NCI-H128 (cell line): ENCODE measurements at regions not wholly inside any gene's neighbourhood (a gene's known extent, or its start where the extent isn't known, plus 50 kb on each side); places are given as distances from the start of the nearest gene placed in this dataset.
"Not testable (repeated sequence)": the region's sequence is repeated elsewhere in the genome, so short reads cannot be mapped to it uniquely, and the experiment has no call there.

Experiments used
- DNase-seq: peaks from one replicate; lab custom pipeline; 2025; ENCODE audit not compliant: unreplicated experiment; lab: John Stamatoyannopoulos, UW

DNA sequence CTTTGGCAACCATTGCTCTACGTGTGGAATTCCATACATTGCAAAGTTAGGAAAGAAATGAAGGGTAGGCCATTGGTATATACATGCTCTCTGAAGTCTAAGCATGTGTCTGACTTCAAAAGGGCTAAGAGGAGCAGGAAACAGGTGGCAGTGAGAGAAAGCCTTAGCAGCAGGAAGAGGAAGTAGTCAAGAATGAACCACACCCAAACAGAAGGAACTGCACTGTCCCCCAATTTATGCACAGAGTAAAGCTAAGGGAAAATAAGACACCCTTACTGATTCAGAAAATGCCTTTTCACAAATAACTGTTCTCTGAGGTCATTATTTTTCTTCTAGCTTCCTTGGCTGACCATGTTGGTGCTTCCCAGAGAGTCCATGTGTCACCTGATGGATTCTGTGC lies 575.4 kb downstream of the NTRK3 start:
- no peak for DNase-seq

GRCh38 chr15:87680208-87680607 lies 576.3 kb downstream of the NTRK3 start:
- DNase-seq = no peak

DNA sequence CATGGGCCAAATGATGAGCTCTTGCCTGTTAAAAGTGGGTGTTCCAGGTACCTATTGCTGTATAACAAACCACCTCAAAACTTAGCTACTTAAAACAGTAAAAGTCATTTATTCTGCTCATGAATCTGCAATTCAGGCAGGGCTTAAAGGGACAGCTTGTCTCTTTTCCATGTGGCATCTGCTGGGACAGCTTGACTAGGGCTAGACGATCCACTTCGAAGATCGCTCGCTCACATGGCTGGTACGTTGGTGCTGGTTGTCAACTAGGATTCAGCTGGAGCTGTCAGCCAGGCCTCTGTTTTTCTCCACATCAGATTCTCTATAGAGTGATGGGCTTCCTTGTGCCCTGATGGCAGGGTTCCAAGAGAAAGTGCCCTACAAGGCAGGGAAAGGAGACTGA lies 581.3 kb downstream of the NTRK3 start:
- no peak for DNase-seq

- no peak for DNase-seq
Observed at GRCh38 chr15:87672309-87673288, 583.9 kb downstream of the NTRK3 start.

- no peak for DNase-seq
Observed at GRCh38 chr15:87671289-87671688, 585.2 kb downstream of the NTRK3 start.

GRCh38 chr15:87669846-87670245 lies 586.7 kb downstream of the NTRK3 start:
- no peak for DNase-seq

DNA sequence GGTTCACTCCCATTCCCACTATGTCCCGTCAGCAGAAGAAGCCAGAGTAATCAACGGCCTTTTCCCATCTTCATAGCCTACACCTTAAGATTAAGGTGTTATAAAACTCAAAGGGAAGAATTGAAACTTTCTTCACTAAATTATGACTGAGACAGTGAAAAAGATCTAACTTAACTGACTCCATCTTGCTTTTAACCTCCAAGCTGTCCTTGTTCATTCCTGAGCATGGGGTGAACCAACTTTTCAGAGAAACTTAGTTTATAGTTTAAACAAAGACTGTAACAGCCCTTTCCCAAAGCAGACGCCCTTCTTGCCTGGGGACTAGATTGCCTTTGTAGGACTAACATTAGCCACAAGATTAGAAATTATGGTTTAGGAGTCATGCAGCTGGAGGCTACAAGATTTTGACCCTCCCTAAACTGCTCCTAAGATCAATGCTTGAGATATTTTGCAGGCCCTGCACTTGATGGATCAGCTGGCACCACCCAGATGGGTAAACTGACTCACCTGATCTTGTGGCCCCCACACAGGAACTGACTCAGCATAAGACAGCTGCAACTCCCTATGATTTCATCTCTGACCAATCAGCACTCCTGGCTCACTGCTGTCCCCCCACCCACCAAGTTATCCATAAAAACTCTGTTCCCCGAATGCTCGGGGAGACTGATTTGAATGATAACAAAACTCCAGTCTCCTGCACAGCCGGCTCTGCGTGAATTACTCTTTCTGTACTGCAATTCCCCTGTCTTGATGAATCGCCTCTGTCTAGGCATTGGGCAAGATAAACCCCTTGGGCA lies 587.6 kb downstream of the NTRK3 start:
- DNase-seq = not testable (repeated sequence)

DNA sequence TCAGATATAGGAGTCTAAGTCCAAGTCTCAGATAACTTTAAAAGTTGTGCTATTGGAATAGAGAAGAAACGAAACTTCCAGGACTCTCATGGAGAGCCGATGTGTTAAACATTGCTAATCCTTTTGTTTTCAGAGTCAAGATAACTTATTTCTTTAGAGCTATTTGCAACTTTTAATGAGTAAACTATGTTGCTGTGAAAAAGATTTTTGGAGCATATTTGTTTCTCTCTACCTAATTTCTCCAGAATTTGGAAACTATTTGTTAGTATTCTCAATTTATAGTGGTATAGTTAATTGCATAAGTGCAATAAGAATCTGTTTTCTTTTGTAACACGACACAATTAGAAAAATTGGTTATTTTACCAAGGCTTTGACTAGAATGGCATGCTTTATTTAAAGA lies 588.9 kb downstream of the NTRK3 start:
- no peak for DNase-seq

DNA sequence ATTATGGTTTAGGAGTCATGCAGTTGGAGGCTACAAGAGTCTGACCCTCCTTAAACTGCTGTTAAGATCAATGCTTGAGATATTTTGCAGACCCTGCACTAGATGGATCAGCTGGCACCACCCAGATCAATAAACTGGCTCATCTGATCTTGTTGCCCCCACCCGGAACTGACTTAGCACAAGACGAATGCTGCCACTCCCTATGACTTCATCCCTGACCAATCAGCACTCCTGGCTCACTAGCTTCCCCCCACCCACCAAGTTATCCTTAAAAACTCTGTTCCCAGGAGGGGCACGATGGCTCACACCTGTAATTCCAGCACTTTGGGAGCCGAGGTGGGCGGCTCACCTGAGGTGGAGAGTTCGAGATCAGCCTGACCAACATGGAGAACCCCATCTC lies 594.0 kb downstream of the NTRK3 start:
- no peak for DNase-seq

- DNase-seq = no peak
Observed at GRCh38 chr15:87661454-87662355, 594.8 kb downstream of the NTRK3 start.

DNA sequence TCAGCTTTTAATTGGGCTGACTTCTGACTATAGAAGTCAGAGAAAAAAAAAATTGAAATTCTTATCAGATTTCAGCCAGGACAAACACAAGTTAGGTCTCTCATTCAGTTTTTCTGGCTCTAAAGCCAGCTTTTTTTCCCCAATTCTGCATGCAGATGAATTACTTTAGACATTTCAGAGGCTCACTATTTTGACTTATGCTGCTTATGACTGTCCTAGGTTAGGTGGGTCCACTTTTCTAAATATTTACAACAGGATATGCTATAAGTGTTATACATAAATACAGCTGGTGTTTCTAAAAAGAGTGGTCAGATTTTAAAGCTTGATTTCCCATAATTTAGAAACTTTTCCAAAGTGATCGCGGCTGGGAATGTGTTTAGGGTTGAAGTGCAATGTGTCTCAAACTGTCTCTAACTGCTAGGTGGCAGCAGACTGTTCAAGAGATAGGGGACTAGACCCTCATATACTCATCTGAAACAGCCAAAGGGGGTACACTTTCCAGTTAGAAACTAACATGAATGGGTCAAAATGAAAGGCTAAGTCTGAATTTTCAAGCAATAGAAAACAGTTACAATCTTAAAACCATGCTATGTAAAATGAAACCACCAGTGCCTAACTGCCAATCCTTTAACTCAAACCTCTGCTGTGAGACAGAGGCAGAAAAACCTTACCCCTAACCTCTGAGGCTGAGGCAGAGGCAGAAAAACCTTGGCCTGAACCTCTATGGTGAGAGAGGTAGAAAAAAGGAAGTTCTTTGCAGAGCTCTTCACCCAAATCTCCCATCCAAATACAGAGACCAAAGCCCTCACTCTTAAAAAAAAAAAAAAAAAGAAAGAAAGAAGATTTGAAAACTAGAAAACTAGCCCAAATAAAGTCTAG lies 596.0 kb downstream of the NTRK3 start:
- no peak for DNase-seq

DNA sequence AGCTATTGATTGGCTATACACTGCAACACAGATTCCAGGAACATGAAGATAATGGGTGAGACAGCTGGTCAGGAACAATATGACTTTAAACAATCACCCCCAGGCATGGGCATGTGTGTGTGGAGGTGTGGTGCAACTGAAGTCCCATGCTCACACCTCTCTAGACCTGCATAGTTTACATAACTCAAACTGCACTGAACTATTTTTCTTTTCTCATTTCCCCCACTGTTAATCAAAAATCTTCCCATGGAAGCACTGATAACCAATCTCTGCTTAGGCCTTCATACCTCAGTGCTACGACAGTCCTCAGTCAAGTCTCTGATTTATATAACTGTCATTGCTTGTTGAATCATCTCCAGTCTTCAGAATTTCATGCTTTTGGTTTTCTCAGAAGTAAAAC lies 600.2 kb downstream of the NTRK3 start:
- DNase-seq = no peak

- DNase-seq = no peak
Observed at GRCh38 chr15:87653646-87654045, 602.9 kb downstream of the NTRK3 start.

GRCh38 chr15:87649175-87649574 lies 607.4 kb downstream of the NTRK3 start:
- no peak for DNase-seq

- DNase-seq = no peak
Observed at GRCh38 chr15:87648278-87648677, 608.3 kb downstream of the NTRK3 start.

GRCh38 chr15:87645723-87646122 lies 610.8 kb downstream of the NTRK3 start:
- no peak for DNase-seq

GRCh38 chr15:87642997-87643396 lies 613.5 kb downstream of the NTRK3 start:
- not testable (repeated sequence) for DNase-seq

GRCh38 chr15:87639305-87640011 lies 617.1 kb downstream of the NTRK3 start:
- DNase-seq = no peak

GRCh38 chr15:87638554-87639083 lies 617.9 kb downstream of the NTRK3 start:
- DNase-seq = no peak
